ENCODE measurements at regions not wholly inside any gene's neighbourhood (a gene's known extent, or its start where the extent isn't known, plus 50 kb on each side); places are given as distances from the start of the nearest gene placed in this dataset.

DNA sequence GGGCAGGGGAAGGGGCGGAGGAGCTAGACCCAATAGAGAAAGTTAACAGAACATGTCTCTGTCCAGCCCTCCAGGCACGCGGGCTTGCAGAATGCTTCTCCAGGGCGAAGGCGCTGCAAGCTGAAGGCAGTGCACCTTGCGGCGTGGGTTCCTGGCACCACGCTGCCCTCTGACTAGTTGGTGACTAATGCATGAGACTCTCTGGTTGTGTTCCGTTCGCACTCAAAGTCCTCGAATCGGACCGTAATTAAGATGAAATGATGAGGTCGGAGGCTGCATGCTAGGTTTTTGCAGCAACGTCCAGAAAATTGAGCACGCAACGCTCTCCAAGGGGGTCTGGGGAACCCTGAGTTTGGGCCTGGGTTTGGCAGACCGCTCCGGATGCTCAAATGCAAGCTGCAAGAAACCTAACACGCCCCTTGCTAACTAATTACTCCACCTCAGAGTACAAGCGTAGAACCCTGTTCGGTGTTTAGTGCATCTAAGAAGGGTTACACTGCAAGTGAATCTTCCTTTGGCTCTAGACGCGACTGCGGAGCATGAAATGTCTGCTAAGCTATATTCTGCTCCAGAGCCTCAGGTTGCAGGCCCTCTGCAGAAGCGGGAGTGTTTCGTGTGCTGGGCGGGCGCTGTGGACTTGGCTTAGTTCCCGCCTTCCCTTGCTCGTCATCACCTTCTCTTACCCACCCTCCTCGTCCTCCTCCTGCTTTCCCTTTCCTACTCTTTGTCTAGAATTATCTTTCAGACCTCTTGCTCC lies 57.1 kb upstream of the NKAP start:
- TF ChIP-seq POLR2A (IDR thresholded peaks at IDR 0.05) = no peak
- TF ChIP-seq, protein P1, sequence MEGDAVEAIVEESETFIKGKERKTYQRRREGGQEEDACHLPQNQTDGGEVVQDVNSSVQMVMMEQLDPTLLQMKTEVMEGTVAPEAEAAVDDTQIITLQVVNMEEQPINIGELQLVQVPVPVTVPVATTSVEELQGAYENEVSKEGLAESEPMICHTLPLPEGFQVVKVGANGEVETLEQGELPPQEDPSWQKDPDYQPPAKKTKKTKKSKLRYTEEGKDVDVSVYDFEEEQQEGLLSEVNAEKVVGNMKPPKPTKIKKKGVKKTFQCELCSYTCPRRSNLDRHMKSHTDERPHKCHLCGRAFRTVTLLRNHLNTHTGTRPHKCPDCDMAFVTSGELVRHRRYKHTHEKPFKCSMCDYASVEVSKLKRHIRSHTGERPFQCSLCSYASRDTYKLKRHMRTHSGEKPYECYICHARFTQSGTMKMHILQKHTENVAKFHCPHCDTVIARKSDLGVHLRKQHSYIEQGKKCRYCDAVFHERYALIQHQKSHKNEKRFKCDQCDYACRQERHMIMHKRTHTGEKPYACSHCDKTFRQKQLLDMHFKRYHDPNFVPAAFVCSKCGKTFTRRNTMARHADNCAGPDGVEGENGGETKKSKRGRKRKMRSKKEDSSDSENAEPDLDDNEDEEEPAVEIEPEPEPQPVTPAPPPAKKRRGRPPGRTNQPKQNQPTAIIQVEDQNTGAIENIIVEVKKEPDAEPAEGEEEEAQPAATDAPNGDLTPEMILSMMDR (IDR thresholded peaks at IDR 0.05) = no peak
- no peak for TF ChIP-seq POLR2AphosphoS5 (IDR thresholded peaks at IDR 0.05; ENCODE audit: insufficient read depth in 1 of 2, low read depth in 1 of 2)

All from vagina (tissue), 2 donors.